ENCODE measurements at regions not wholly inside any gene's neighbourhood (a gene's known extent, or its start where the extent isn't known, plus 50 kb on each side); places are given as distances from the start of the nearest gene placed in this dataset.
A peak's percentile ranks its signal among the peaks of the same experiment; 100 is the strongest.

GRCh38 chr1:193426061-193426460 is 239.6 kb upstream of the B3GALT2 start:
- DNase-seq (ENCODE audit: extremely low read depth, low read depth, low spot score), result no peak

- DNase-seq (ENCODE audit: extremely low read depth, low read depth, low spot score), result no peak
Observed at GRCh38 chr1:193421487-193421886, 235.1 kb upstream of the B3GALT2 start.

GRCh38 chr1:193419295-193419694 is 232.9 kb upstream of the B3GALT2 start:
- no peak for DNase-seq (ENCODE audit: extremely low read depth, low read depth, low spot score)

- DNase-seq (ENCODE audit: extremely low read depth, low read depth, low spot score), result no peak
Observed at GRCh38 chr1:193418745-193419058, 232.3 kb upstream of the B3GALT2 start.

GRCh38 chr1:193417945-193418744 is 231.7 kb upstream of the B3GALT2 start:
- DNase-seq (ENCODE audit: extremely low read depth, low read depth, low spot score), result no peak

GRCh38 chr1:193417403-193417802 is 231.0 kb upstream of the B3GALT2 start:
- no peak for DNase-seq (ENCODE audit: extremely low read depth, low read depth, low spot score)

- DNase-seq (ENCODE audit: extremely low read depth, low read depth, low spot score), result no peak
Observed at GRCh38 chr1:193416226-193417024, 230.0 kb upstream of the B3GALT2 start.

GRCh38 chr1:193415256-193415655 is 228.8 kb upstream of the B3GALT2 start:
- no peak for DNase-seq (ENCODE audit: extremely low read depth, low read depth, low spot score)

GRCh38 chr1:193413376-193413775 is 227.0 kb upstream of the B3GALT2 start:
- no peak for DNase-seq (ENCODE audit: extremely low read depth, low read depth, low spot score)

GRCh38 chr1:193412748-193413147 is 226.3 kb upstream of the B3GALT2 start:
- no peak for DNase-seq (ENCODE audit: extremely low read depth, low read depth, low spot score)

GRCh38 chr1:193411714-193412113 is 225.3 kb upstream of the B3GALT2 start:
- DNase-seq (ENCODE audit: extremely low read depth, low read depth, low spot score), result no peak

GRCh38 chr1:193411215-193411614 is 224.8 kb upstream of the B3GALT2 start:
- no peak for DNase-seq (ENCODE audit: extremely low read depth, low read depth, low spot score)

GRCh38 chr1:193408782-193409293 is 222.4 kb upstream of the B3GALT2 start:
- DNase-seq (ENCODE audit: extremely low read depth, low read depth, low spot score), result peak; percentile 41

- peak; percentile 36 for DNase-seq (ENCODE audit: extremely low read depth, low read depth, low spot score)
Observed at GRCh38 chr1:193406901-193407300, 220.5 kb upstream of the B3GALT2 start.

GRCh38 chr1:193404236-193404635 is 217.8 kb upstream of the B3GALT2 start:
- no peak for DNase-seq (ENCODE audit: extremely low read depth, low read depth, low spot score)

- DNase-seq (ENCODE audit: extremely low read depth, low read depth, low spot score), result no peak
Observed at GRCh38 chr1:193402977-193403376, 216.6 kb upstream of the B3GALT2 start.

- no peak for DNase-seq (ENCODE audit: extremely low read depth, low read depth, low spot score)
Observed at GRCh38 chr1:193402037-193402436, 215.6 kb upstream of the B3GALT2 start.

GRCh38 chr1:193394336-193394735 is 207.9 kb upstream of the B3GALT2 start:
- DNase-seq (ENCODE audit: extremely low read depth, low read depth, low spot score), result no peak

GRCh38 chr1:193392686-193393085 is 206.3 kb upstream of the B3GALT2 start:
- no peak for DNase-seq (ENCODE audit: extremely low read depth, low read depth, low spot score)

- no peak for DNase-seq (ENCODE audit: extremely low read depth, low read depth, low spot score)
Observed at GRCh38 chr1:193388683-193389082, 202.3 kb upstream of the B3GALT2 start.

- no peak for DNase-seq (ENCODE audit: extremely low read depth, low read depth, low spot score)
Observed at GRCh38 chr1:193388165-193388564, 201.8 kb upstream of the B3GALT2 start.

- DNase-seq (ENCODE audit: extremely low read depth, low read depth, low spot score), result no peak
Observed at GRCh38 chr1:193387406-193387805, 201.0 kb upstream of the B3GALT2 start.

All from glomerular endothelial cell (primary cell).